ENCODE measurements at regions not wholly inside any gene's neighbourhood (a gene's known extent, or its start where the extent isn't known, plus 50 kb on each side); places are given as distances from the start of the nearest gene placed in this dataset.
A peak's percentile ranks its signal among the peaks of the same experiment; 100 is the strongest.

DNA sequence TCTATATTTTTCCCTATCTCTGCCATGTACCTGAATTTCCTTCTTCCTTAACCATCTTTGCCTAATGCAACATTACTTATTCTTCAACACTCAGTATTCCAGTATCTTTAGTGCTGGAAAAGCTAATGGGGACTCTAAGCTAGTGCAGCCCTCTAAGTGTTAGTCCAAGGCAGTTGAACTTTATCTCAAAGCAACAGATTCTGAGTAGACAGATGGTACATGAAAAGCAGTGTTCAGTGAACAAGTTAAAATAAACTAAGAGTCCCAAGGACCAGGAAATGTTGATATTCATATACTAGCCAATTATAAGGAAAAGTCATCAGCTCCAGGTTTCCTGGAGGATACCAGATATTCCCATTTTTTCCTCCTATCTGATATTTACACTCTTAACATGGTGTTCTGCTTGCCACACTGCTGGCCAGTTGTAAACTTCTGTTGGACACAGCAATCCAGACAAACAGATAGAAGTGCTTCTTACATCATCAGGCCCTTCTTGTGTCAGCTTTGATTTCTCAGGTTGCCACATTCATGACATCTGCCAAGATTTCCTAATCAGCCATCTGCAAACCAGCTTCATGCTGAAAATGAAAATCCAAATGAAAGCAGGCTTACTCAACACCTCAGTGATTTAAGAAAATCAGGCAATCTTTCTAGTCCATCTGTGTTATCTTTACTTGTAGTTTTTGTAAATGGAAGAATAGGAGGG, 255.9 kb upstream of the POU2AF2 start:
- no peak overlapping the region for H3K4me3 ChIP-seq (ENCODE audit: low read depth, low read length)
- DNase-seq (ENCODE audit: low read depth, low spot score) = no peak
- in situ Hi-C loops (cut with HindIII; ENCODE audit: low sequenced_read_pairs) = no loop called here
- TF ChIP-seq, protein P1, sequence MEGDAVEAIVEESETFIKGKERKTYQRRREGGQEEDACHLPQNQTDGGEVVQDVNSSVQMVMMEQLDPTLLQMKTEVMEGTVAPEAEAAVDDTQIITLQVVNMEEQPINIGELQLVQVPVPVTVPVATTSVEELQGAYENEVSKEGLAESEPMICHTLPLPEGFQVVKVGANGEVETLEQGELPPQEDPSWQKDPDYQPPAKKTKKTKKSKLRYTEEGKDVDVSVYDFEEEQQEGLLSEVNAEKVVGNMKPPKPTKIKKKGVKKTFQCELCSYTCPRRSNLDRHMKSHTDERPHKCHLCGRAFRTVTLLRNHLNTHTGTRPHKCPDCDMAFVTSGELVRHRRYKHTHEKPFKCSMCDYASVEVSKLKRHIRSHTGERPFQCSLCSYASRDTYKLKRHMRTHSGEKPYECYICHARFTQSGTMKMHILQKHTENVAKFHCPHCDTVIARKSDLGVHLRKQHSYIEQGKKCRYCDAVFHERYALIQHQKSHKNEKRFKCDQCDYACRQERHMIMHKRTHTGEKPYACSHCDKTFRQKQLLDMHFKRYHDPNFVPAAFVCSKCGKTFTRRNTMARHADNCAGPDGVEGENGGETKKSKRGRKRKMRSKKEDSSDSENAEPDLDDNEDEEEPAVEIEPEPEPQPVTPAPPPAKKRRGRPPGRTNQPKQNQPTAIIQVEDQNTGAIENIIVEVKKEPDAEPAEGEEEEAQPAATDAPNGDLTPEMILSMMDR (IDR thresholded peaks at IDR 0.05; ENCODE audit: low read depth, low read length) = no peak

DNA sequence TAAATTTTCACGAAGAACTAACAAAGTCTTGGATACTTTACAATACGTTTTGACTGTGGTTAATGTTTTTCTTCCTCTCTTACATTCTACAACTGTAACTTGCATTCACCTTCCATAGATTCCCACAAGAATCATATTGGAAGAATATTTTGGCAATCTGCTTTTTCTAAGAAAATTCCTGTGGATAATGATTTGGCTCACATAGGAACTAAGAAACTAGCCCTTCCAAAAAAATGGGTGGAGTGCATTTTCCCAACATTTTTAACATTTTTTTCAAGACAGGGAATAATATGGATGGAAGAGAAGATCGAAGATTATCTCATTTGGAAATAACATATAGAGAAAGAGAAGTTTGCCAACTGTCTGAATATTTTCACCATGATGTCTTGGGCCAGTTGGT, 256.9 kb upstream of the POU2AF2 start:
- in situ Hi-C loops (cut with HindIII; ENCODE audit: low sequenced_read_pairs) = no loop called here
- no peak for DNase-seq (ENCODE audit: low read depth, low spot score)
- TF ChIP-seq, protein P1 (IDR thresholded peaks at IDR 0.05; ENCODE audit: low read depth, low read length) = no peak
- no peak overlapping the region for H3K4me3 ChIP-seq (ENCODE audit: low read depth, low read length)

DNA sequence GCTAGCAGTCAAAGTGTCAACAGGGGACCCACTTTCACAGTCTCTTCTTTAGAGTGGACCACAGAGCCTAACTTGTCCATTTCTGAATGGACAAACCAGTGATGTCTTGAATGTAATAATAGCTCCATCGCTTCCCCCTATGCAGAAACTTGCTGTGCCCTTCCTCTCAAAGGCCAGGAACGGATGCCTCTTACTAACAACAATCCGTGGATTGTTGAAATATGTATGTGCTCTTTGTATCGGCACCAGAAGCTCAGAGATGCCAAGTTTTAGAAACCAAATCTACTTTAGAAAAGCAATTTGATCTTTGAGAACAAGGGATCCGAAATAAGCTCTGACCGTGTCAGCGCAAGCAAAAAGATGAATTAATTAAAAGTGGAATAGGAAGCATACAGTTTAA, 259.5 kb upstream of the POU2AF2 start:
- no peak for DNase-seq (ENCODE audit: low read depth, low spot score)
- no peak overlapping the region for H3K4me3 ChIP-seq (ENCODE audit: low read depth, low read length)
- TF ChIP-seq, protein P1 (IDR thresholded peaks at IDR 0.05; ENCODE audit: low read depth, low read length) = no peak
- in situ Hi-C loops (cut with HindIII; ENCODE audit: low sequenced_read_pairs) = no loop called here

DNA sequence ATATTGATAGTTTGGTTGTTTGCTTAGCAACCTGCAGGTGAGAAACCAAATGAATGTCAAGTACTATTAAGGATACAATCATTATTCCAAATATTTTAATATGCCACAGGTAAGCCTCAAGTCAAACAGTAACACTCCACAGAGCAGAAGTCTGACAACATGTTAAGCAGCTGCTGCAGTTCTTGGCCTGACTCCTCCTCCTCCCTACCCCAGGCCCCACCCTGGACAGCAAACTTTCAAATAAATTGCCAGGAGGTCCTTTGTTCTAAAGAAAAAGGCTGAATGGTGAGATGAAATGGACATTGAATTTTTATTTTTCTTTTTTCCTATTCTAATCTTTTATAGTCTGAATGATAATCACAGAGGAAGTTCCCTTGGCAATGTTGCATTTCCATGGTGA, 260.0 kb upstream of the POU2AF2 start:
- no peak overlapping the region for H3K4me3 ChIP-seq (ENCODE audit: low read depth, low read length)
- no peak for DNase-seq (ENCODE audit: low read depth, low spot score)
- TF ChIP-seq, protein P1 (IDR thresholded peaks at IDR 0.05; ENCODE audit: low read depth, low read length) = no peak
- in situ Hi-C loops (cut with HindIII; ENCODE audit: low sequenced_read_pairs) = no loop called here

DNA sequence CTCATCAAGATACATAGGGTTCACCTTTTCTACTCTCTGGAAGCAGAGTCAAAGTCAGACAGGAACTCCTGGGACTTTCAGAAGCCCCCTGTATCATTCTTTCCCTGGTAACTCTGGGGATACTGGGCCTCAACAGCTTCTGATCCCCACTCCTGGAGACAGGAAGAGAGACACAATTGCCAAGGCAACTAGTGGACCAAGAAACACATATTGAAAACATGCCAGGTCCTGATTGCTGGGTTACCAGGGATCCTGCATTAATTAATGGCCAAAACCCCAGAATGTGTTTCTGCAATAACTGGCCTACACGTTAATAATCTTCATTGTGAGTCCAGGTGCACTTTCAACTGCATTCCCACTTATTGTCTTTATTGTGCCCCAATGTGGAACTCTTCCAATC, 260.8 kb upstream of the POU2AF2 start:
- TF ChIP-seq, protein P1 (IDR thresholded peaks at IDR 0.05; ENCODE audit: low read depth, low read length) = no peak
- in situ Hi-C loops (cut with HindIII; ENCODE audit: low sequenced_read_pairs) = no loop called here
- DNase-seq (ENCODE audit: low read depth, low spot score) = no peak
- H3K4me3 ChIP-seq (ENCODE audit: low read depth, low read length) = no peak overlapping the region

DNA sequence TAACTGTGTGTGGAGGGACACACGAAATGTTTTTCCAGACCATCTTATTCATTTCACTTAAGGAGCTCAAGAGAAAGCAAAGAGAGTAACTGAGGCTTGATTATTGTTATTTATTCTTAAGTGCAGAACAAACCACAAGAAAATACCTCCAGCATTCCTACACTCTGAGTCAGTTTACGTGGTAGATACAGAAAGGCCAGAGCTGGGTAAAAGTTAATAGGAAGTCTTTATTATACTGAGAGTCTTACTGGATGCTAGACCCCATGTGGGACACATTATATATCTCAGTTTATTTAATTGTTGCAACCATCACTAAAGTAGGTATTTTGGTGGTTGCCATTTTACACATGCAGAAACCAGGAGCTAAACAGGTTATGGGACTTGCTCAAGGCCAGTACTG, 261.4 kb upstream of the POU2AF2 start:
- peak; percentile 86 for DNase-seq (ENCODE audit: low read depth, low spot score)
- in situ Hi-C loops (cut with HindIII; ENCODE audit: low sequenced_read_pairs) = no loop called here
- TF ChIP-seq, protein P1 (IDR thresholded peaks at IDR 0.05; ENCODE audit: low read depth, low read length) = no peak
- no peak overlapping the region for H3K4me3 ChIP-seq (ENCODE audit: low read depth, low read length)
